K562 (cell line): ENCODE measurements at regions not wholly inside any gene's neighbourhood (a gene's known extent, or its start where the extent isn't known, plus 50 kb on each side); places are given as distances from the start of the nearest gene placed in this dataset.

Source experiments
- ATAC-seq: fragments of 200-7000 bp; cut with Tn5 transposase; 3 replicates; pipeline ENCODE4 v1.9.1; 2020; ENCODE audit warnings: moderate library complexity
- BruUV-seq: library from RNA; stranded (reverse); fragments of 400-500 nt; replicated peaks from 2 replicates; lab custom pipeline; 2021; lab: Mats Ljungman, UMichigan
- CTCF ChIA-PET: fragments of 300-600 bp; formaldehyde crosslinking; extraction: SDS; loops from one replicate; lab custom pipeline; 2021; ENCODE audit warnings: low intra/inter-chr PET ratio; lab: Yijun Ruan, JAX
- POLR2A ChIA-PET: fragments of 300-600, 350-650 bp; sonication (Branson Sonifier 250); formaldehyde crosslinking; extraction: SDS; loops from one replicate; lab custom pipeline; 2021; ENCODE audit warnings: antibody characterized with exemption, inconsistent platforms; lab: Yijun Ruan, JAX
- DNase-seq, 4 experiments: peaks; one replicate each; pipeline versions ENCODE4 v3.0.0 to v3.0.0-alpha.2; 2011 to 2018; ENCODE audit warnings: low spot score in 3 of 4, mixed read lengths in 3 of 4; ENCODE audit errors: extremely low read depth in 1 of 4
- FAIRE-seq: peaks from 2 replicates; lab custom pipeline; 2011; peaks lifted over from hg19 to GRCh38; lab: Jason Lieb, UNC
- H2AFZ ChIP-seq: 2 replicates; pipeline ENCODE4 v1.6.0; 2011; ENCODE audit warnings: low read depth, low read length, control low read depth, inconsistent platforms
- H3K27ac ChIP-seq: fragments of 200-600 bp; 3 replicates; pipeline ENCODE4 v1.8.0; 2011; ENCODE audit warnings: low read depth, mild to moderate bottlenecking, control low read depth, inconsistent platforms, low read length, moderate library complexity, mixed read lengths; ENCODE audit errors: extremely low read depth
- H3K27me3 ChIP-seq, 2 experiments: fragments of 300-600 bp in 1 of 2; 2 replicates in 1 of 2; 3 replicates in 1 of 2; pipeline versions ENCODE4 v1.6.0 to v1.8.0; 2011; ENCODE audit warnings: inconsistent platforms in 2 of 2, low read length in 2 of 2, mild to moderate bottlenecking in 1 of 2, mixed read lengths in 1 of 2, moderate library complexity in 1 of 2; ENCODE audit not compliant: control insufficient read depth in 2 of 2, insufficient read depth in 2 of 2
- H3K36me3 ChIP-seq: fragments of 300-600 bp; 3 replicates; pipeline ENCODE4 v1.8.0; 2011; ENCODE audit warnings: mild to moderate bottlenecking, low read length, inconsistent platforms; ENCODE audit not compliant: control insufficient read depth, insufficient read depth
- H3K4me1 ChIP-seq, 2 experiments: fragments of 200-600 bp in 1 of 2; replicated peaks in 1 of 2; 2 replicates in 1 of 2; 3 replicates in 1 of 2; pipeline versions ENCODE4 v1.5.1 to v1.8.0; 2011; ENCODE audit warnings: inconsistent platforms in 2 of 2, low read length in 2 of 2, mild to moderate bottlenecking in 1 of 2, mixed read lengths in 1 of 2, moderate library complexity in 1 of 2; ENCODE audit not compliant: control insufficient read depth in 2 of 2, insufficient read depth in 2 of 2
- H3K4me2 ChIP-seq: 2 replicates; pipeline ENCODE4 v1.6.1; 2011; ENCODE audit warnings: low read length, control low read depth, inconsistent platforms, mixed read lengths; ENCODE audit not compliant: insufficient read depth
- H3K4me3 ChIP-seq: fragments of 200-600 bp; sonication (generic), shearing (Covaris generic); 2 replicates; pipeline ENCODE4 v1.5.1; 2016; ENCODE audit warnings: control low read depth, inconsistent platforms
- H3K79me2 ChIP-seq: fragments of 200-600 bp; 3 replicates; pipeline ENCODE4 v1.8.0; 2011; ENCODE audit warnings: low read length, inconsistent platforms; ENCODE audit not compliant: control insufficient read depth, insufficient read depth
- H3K9ac ChIP-seq, 2 experiments: 2 replicates each; pipeline versions ENCODE4 v1.6.0 to v1.6.1; 2011; ENCODE audit warnings: low read depth in 2 of 2, low read length in 2 of 2, control low read depth in 1 of 2, inconsistent platforms in 1 of 2, mild to moderate bottlenecking in 1 of 2, mixed read lengths in 1 of 2; ENCODE audit not compliant: insufficient read depth in 1 of 2
- H3K9me1 ChIP-seq: one replicate; pipeline ENCODE4 v1.6.0; 2011; ENCODE audit warnings: inconsistent platforms, mild to moderate bottlenecking, low read length, moderate library complexity; ENCODE audit not compliant: control insufficient read depth, insufficient read depth
- H3K9me3 ChIP-seq: replicated peaks from 2 replicates; pipeline ENCODE4 v1.5.1; 2011; ENCODE audit warnings: low read depth, low read length, inconsistent platforms; ENCODE audit not compliant: control insufficient read depth, insufficient read depth
- H4K20me1 ChIP-seq: replicated peaks from 2 replicates; pipeline ENCODE4 v1.6.1; 2011; ENCODE audit warnings: low read length, inconsistent platforms, mixed read lengths; ENCODE audit not compliant: control insufficient read depth, insufficient read depth
- MCM5 ChIP-seq: fragments of 450-650 bp; IDR thresholded peaks from 2 replicates; pipeline ENCODE4 v1.6.1; 2016; ENCODE audit warnings: low read depth
- NFRKB ChIP-seq: fragments of 450-650 bp; IDR thresholded peaks from 2 replicates; pipeline ENCODE4 v1.6.1; 2016; ENCODE audit warnings: low read depth
- NR3C1 ChIP-seq: sonication (generic); formaldehyde crosslinking; IDR thresholded peaks from 2 replicates; pipeline ENCODE4 v1.8.1; 2022; ENCODE audit warnings: missing genetic modification reagents
- PHB2 ChIP-seq: fragments of 450-650 bp; IDR thresholded peaks from 2 replicates; pipeline ENCODE4 v1.6.1; 2017; ENCODE audit warnings: low read depth
- TRIM28 ChIP-seq: fragments of 450-650 bp; IDR thresholded peaks from 2 replicates; pipeline ENCODE4 v1.6.1; 2017
- ZNF445 ChIP-seq: fragments of 250-450 bp; sonication (Bioruptor Pico); IDR thresholded peaks from 2 replicates; pipeline ENCODE4 v1.4.0; 2020; ENCODE audit warnings: low read depth, mild to moderate bottlenecking, moderate library complexity
- ZNF830 ChIP-seq: fragments of 250-450 bp; sonication (Bioruptor Pico); IDR thresholded peaks from 2 replicates; pipeline ENCODE4 v1.5.0; 2021; ENCODE audit warnings: mild to moderate bottlenecking
- WGBS: fragments of 100-300 bp; shearing (Covaris generic); methylation state at CpG from one replicate; pipeline ENCODE4 v1.1.6; 2016; ENCODE audit warnings: low coverage, mixed read lengths; ENCODE audit not compliant: insufficient coverage; ENCODE audit errors: missing lambda C conversion rate; 5-methylcytosine and 5-hydroxymethylcytosine counted together
- in situ Hi-C: fragments of 300-500 bp; cut with MboI; formaldehyde crosslinking; loops from 4 replicates; pipeline ENCODE4 v1.15.0; 2018; ENCODE audit warnings: inconsistent platforms, mixed read lengths
- intact Hi-C: fragments of 100-400 bp; cut with micrococcal nuclease; formaldehyde crosslinking; loops from 2 replicates; pipeline ENCODE4 v1.14.2; 2022
- TF ChIP-seq, protein P1 (sequence below): fragments of 200-400 bp; formaldehyde crosslinking; IDR thresholded peaks from 2 replicates; pipeline ENCODE4 v1.6.1; 2017; ENCODE audit warnings: mild to moderate bottlenecking, low read depth, low read length, moderate library complexity

DNA sequence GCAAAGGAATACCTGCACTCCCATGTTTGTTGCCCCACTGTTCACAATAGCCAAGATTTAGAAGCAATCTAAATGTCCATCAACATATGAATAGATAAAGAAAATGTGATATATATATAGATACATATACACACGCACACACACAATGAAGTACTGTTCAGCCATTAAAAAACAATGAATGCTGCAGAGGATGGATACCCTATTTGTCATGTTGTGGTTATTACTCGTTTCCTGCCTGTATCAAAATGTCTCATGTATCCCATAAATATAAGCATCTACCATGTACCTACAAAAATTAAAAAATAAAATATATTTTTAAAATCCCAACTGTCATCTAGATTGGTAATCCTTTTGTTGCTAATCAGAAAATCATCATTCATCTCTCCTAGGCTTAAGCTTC lies 634.8 kb upstream of the ADGRL2 start (continued):
- TF ChIP-seq PHB2 (no peak), NR3C1 (CRISPR knock-in tag) (no peak)
- TF ChIP-seq, protein P1, sequence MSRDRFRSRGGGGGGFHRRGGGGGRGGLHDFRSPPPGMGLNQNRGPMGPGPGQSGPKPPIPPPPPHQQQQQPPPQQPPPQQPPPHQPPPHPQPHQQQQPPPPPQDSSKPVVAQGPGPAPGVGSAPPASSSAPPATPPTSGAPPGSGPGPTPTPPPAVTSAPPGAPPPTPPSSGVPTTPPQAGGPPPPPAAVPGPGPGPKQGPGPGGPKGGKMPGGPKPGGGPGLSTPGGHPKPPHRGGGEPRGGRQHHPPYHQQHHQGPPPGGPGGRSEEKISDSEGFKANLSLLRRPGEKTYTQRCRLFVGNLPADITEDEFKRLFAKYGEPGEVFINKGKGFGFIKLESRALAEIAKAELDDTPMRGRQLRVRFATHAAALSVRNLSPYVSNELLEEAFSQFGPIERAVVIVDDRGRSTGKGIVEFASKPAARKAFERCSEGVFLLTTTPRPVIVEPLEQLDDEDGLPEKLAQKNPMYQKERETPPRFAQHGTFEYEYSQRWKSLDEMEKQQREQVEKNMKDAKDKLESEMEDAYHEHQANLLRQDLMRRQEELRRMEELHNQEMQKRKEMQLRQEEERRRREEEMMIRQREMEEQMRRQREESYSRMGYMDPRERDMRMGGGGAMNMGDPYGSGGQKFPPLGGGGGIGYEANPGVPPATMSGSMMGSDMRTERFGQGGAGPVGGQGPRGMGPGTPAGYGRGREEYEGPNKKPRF: no peak
- TF ChIP-seq, all 486 proteins: peak for 0

- Histone ChIP-seq H2AFZ (no peak overlapping the region), H3K79me2 (no peaks in the 10 kb centered on the region), H3K4me2 (no peak overlapping the region), H3K27me3 (no peaks in the 10 kb centered on the region), H3K36me3 (no peaks in the 10 kb centered on the region), H3K4me1 (no peaks in the 10 kb centered on the region), H3K9ac (no peak overlapping the region), H3K9me3 (no peaks in the 10 kb centered on the region; the same call in 1 of the 2 replicates), H3K27ac (no peak overlapping the region)
- WGBS: 0% methylated on average over 3 of the region's 3 CpGs
- no peak for DNase-seq
- FAIRE-seq: no peak
- POLR2A ChIA-PET: interaction anchor here (0.7 kb wide), 1 partner anchor 1667 kb away, joined by 4 read pairs; no protein-coding TSS in a partner anchor
- ATAC-seq: no peak
- TF ChIP-seq NFRKB: no peak
- no peak for TF ChIP-seq TRIM28
- no peak for TF ChIP-seq ZNF830 (CRISPR knock-in tag)
- TF ChIP-seq MCM5: no peak
- TF ChIP-seq ZNF445 (CRISPR knock-in tag): no peak
- TF ChIP-seq, all 486 proteins: peak for 0
- Histone ChIP-seq H4K20me1 (no peaks in the 10 kb centered on the region), H3K4me3 (no peak overlapping the region), H3K9me1 (no peaks in the 10 kb centered on the region)
- CTCF ChIA-PET: no interaction called here
- intact Hi-C loops: no loop called here
- BruUV-seq: no TSS peak
- in situ Hi-C loops: no loop called here
These were observed 640.0 kb upstream of the ADGRL2 start for GRCh38 chr1:81160696-81161095.
